H9 (cell line): ENCODE measurements at regions not wholly inside any gene's neighbourhood (a gene's known extent, or its start where the extent isn't known, plus 50 kb on each side); places are given as distances from the start of the nearest gene placed in this dataset.

Experiments used
- DNase-seq: peaks from one replicate; pipeline ENCODE4 v3.0.0-alpha.2; 2017
- H2AFZ ChIP-seq: one replicate; pipeline ENCODE4 v1.6.1; 2013; ENCODE audit warnings: mild to moderate bottlenecking, low read length, control low read depth, moderate library complexity
- H2AK5ac ChIP-seq: 2 replicates; pipeline ENCODE4 v1.6.1; 2013; ENCODE audit warnings: low read length, control low read depth, mixed read lengths; ENCODE audit not compliant: insufficient read length
- H2BK120ac ChIP-seq: one replicate; pipeline ENCODE4 v1.6.1; 2013; ENCODE audit warnings: low read depth, mild to moderate bottlenecking, low read length, control low read depth, inconsistent platforms; ENCODE audit not compliant: poor library complexity, severe bottlenecking
- H2BK12ac ChIP-seq: 2 replicates; pipeline ENCODE4 v1.6.1; 2013; ENCODE audit warnings: low read length, control low read depth, mixed read lengths, low read depth; ENCODE audit not compliant: insufficient read length
- H2BK15ac ChIP-seq: 2 replicates; pipeline ENCODE4 v1.6.1; 2013; ENCODE audit warnings: low read depth, low read length, control low read depth
- H2BK20ac ChIP-seq: one replicate; pipeline ENCODE4 v1.6.1; 2013; ENCODE audit warnings: low read depth, mild to moderate bottlenecking, low read length, control low read depth, inconsistent platforms; ENCODE audit not compliant: poor library complexity, severe bottlenecking
- H2BK5ac ChIP-seq: 2 replicates; pipeline ENCODE4 v1.6.1; 2013; ENCODE audit warnings: low read length, control low read depth, mixed read lengths; ENCODE audit not compliant: insufficient read length
- H3K14ac ChIP-seq: 2 replicates; pipeline ENCODE4 v1.6.1; 2013; ENCODE audit warnings: low read length, control low read depth; ENCODE audit not compliant: insufficient read depth
- H3K18ac ChIP-seq: 2 replicates; pipeline ENCODE4 v1.6.1; 2013; ENCODE audit warnings: low read depth, mild to moderate bottlenecking, mixed read lengths, low read length, control low read depth; ENCODE audit not compliant: insufficient read length
- H3K23ac ChIP-seq: 2 replicates; pipeline ENCODE4 v1.6.1; 2013; ENCODE audit warnings: low read length, control low read depth, mixed read lengths, low read depth; ENCODE audit not compliant: insufficient read length
- H3K23me2 ChIP-seq: 2 replicates; pipeline ENCODE4 v1.6.1; 2013; ENCODE audit warnings: low read depth, mild to moderate bottlenecking, mixed read lengths, low read length, control low read depth; ENCODE audit not compliant: insufficient read length, poor library complexity, severe bottlenecking
- H3K27ac ChIP-seq: 2 replicates; pipeline ENCODE4 v1.5.1; 2013; ENCODE audit warnings: low read length, control low read depth, mixed read lengths, low read depth; ENCODE audit not compliant: insufficient read length
- H3K27me3 ChIP-seq: 2 replicates; pipeline ENCODE4 v1.6.1; 2013; ENCODE audit warnings: low read length, control low read depth, inconsistent platforms; ENCODE audit not compliant: insufficient read depth
- H3K4ac ChIP-seq: 2 replicates; pipeline ENCODE4 v1.6.1; 2013; ENCODE audit warnings: low read depth, mild to moderate bottlenecking, control low read depth, inconsistent platforms, low read length, moderate library complexity
- H3K4me1 ChIP-seq: 2 replicates; pipeline ENCODE4 v1.6.1; 2013; ENCODE audit warnings: low read length, control low read depth, inconsistent platforms; ENCODE audit not compliant: insufficient read depth
- H3K4me2 ChIP-seq: 2 replicates; pipeline ENCODE4 v1.6.1; 2013; ENCODE audit warnings: low read length, control low read depth, mixed read lengths; ENCODE audit not compliant: insufficient read length, insufficient read depth
- H3K56ac ChIP-seq: 2 replicates; pipeline ENCODE4 v1.6.1; 2013; ENCODE audit warnings: low read depth, mild to moderate bottlenecking, mixed read lengths, low read length, control low read depth; ENCODE audit not compliant: insufficient read length
- H3K79me1 ChIP-seq: 2 replicates; pipeline ENCODE4 v1.6.1; 2013; ENCODE audit warnings: low read depth, mild to moderate bottlenecking, moderate library complexity, low read length, control low read depth, inconsistent platforms; ENCODE audit not compliant: insufficient read depth, poor library complexity, severe bottlenecking
- H3K79me2 ChIP-seq: 2 replicates; pipeline ENCODE4 v1.6.1; 2013; ENCODE audit warnings: low read length, control low read depth, inconsistent platforms; ENCODE audit not compliant: insufficient read depth
- H3K9ac ChIP-seq: 2 replicates; pipeline ENCODE4 v1.6.1; 2013; ENCODE audit warnings: low read length, control low read depth, mixed read lengths; ENCODE audit not compliant: insufficient read length; ENCODE audit errors: extremely low read depth
- H3K9me3 ChIP-seq: one replicate; pipeline ENCODE4 v1.6.1; 2013; ENCODE audit warnings: low read depth, low read length, inconsistent platforms; ENCODE audit not compliant: control insufficient read depth
- H3T11ph ChIP-seq: one replicate; pipeline ENCODE4 v1.6.1; 2013; ENCODE audit warnings: mild to moderate bottlenecking, low read length, control low read depth, inconsistent platforms
- H4K20me1 ChIP-seq: one replicate; pipeline ENCODE4 v1.6.1; 2013; ENCODE audit not compliant: control insufficient read depth, insufficient read length, insufficient read depth
- H4K5ac ChIP-seq: 2 replicates; pipeline ENCODE4 v1.6.1; 2013; ENCODE audit warnings: low read depth, mild to moderate bottlenecking, mixed read lengths, low read length, control low read depth; ENCODE audit not compliant: insufficient read length
- H4K8ac ChIP-seq: replicated peaks from 2 replicates; pipeline ENCODE4 v1.6.1; 2013; ENCODE audit warnings: low read length, control low read depth, mixed read lengths, low read depth; ENCODE audit not compliant: insufficient read length
- H4K91ac ChIP-seq: 2 replicates; pipeline ENCODE4 v1.6.1; 2013; ENCODE audit warnings: low read depth, mild to moderate bottlenecking, moderate library complexity, mixed read lengths, low read length, control low read depth; ENCODE audit not compliant: insufficient read length
- H3K27ac Mint-ChIP-seq, 3 experiments: 2 replicates in 2 of 3; 3 replicates in 1 of 3; pipeline ENCODE4 v1.8.0; 2020 to 2021; ENCODE audit warnings: mixed read lengths in 3 of 3, mild to moderate bottlenecking in 1 of 3, moderate library complexity in 1 of 3
- H3K27me3 Mint-ChIP-seq: 2 replicates; pipeline ENCODE4 v1.8.0; 2021; ENCODE audit warnings: low read depth, mild to moderate bottlenecking, moderate library complexity, mixed read lengths
- H3K36me3 Mint-ChIP-seq, 3 experiments: 2 replicates in 2 of 3; 3 replicates in 1 of 3; pipeline ENCODE4 v1.8.0; 2020 to 2021; ENCODE audit warnings: low read depth in 3 of 3, mixed read lengths in 3 of 3; ENCODE audit not compliant: insufficient read depth in 1 of 3
- H3K4me1 Mint-ChIP-seq, 2 experiments: 2 replicates each; pipeline ENCODE4 v1.8.0; 2020; ENCODE audit warnings: mixed read lengths in 2 of 2
- H3K4me3 Mint-ChIP-seq, 2 experiments: 2 replicates in 1 of 2; 3 replicates in 1 of 2; pipeline ENCODE4 v1.8.0; 2020 to 2021; ENCODE audit warnings: mild to moderate bottlenecking in 2 of 2, mixed read lengths in 2 of 2, moderate library complexity in 1 of 2
- H3K9me3 Mint-ChIP-seq, 2 experiments: 2 replicates in 1 of 2; 3 replicates in 1 of 2; pipeline ENCODE4 v1.8.0; 2020; ENCODE audit warnings: mild to moderate bottlenecking in 2 of 2, mixed read lengths in 2 of 2, moderate library complexity in 1 of 2
- WGBS: extraction: QIAGEN DNeasy Blood & Tissue Kit; methylation state at CpG from one replicate; pipeline ENCODE4 v1.1.7; 2013; ENCODE audit warnings: missing lambda C conversion rate, low lambda C conversion rate, mixed read lengths; ENCODE audit not compliant: insufficient read length; ENCODE audit errors: extremely low coverage; 5-methylcytosine and 5-hydroxymethylcytosine counted together
- TF ChIP-seq, protein P1 (sequence below): fragments of 200-600 bp; sonication (generic); conservative IDR thresholded peaks from 3 replicates; pipeline ENCODE4 v1.8.0; 2021; ENCODE audit warnings: antibody characterized with exemption, mild to moderate bottlenecking

DNA sequence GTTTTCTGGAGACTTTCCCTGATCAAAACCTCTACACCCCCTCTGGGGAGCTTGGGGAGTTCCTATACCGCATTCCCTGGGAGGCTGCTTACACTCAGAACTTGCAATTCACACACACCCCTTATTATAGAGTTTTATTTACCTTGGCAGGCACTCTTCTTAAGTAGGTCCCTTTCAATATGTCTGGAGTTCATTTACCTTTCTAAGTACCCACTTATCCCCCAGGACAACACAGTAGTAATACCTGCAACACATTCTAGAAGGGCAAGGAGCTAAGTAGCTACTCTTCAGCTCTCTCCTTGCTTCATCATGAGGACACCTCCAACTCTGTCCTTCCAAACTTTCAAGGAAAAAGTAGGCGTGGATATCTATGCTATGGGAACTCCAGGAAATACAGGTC, 127.8 kb upstream of the ANO3 start:
- Mint-ChIP-seq H3K9me3 (no peaks in the 10 kb centered on the region), H3K27me3 (no peaks in the 10 kb centered on the region), H3K36me3 (no peaks in the 10 kb centered on the region), H3K27ac (no peak overlapping the region), H3K4me1 (no peaks in the 10 kb centered on the region), H3K4me3 (no peak overlapping the region)
- Histone ChIP-seq H2BK12ac (no peak overlapping the region), H3K79me1 (no peaks in the 10 kb centered on the region), H3K14ac (no peak overlapping the region), H3K4me1 (no peaks in the 10 kb centered on the region), H2BK15ac (no peak overlapping the region), H3K9ac (no peak overlapping the region), H4K91ac (no peak overlapping the region), H2AFZ (no peak overlapping the region), H4K8ac (no peak overlapping the region), H2BK120ac (no peak overlapping the region), H3K23ac (no peak overlapping the region), H3K9me3 (no peaks in the 10 kb centered on the region), H3K4ac (no peak overlapping the region), H3K4me2 (no peak overlapping the region), H3K27me3 (no peaks in the 10 kb centered on the region), H4K5ac (no peak overlapping the region), H2BK5ac (no peak overlapping the region), H3K23me2 (no peaks in the 10 kb centered on the region), H3T11ph (no peak overlapping the region), H3K56ac (no peak overlapping the region), H2AK5ac (no peak overlapping the region), H2BK20ac (no peak overlapping the region), H4K20me1 (no peaks in the 10 kb centered on the region), H3K18ac (no peak overlapping the region), H3K79me2 (no peaks in the 10 kb centered on the region), H3K27ac (no peak overlapping the region)
- DNase-seq = no peak
- WGBS = no CpG with 5 or more reads among the region's 2 CpGs
- TF ChIP-seq, protein P1, sequence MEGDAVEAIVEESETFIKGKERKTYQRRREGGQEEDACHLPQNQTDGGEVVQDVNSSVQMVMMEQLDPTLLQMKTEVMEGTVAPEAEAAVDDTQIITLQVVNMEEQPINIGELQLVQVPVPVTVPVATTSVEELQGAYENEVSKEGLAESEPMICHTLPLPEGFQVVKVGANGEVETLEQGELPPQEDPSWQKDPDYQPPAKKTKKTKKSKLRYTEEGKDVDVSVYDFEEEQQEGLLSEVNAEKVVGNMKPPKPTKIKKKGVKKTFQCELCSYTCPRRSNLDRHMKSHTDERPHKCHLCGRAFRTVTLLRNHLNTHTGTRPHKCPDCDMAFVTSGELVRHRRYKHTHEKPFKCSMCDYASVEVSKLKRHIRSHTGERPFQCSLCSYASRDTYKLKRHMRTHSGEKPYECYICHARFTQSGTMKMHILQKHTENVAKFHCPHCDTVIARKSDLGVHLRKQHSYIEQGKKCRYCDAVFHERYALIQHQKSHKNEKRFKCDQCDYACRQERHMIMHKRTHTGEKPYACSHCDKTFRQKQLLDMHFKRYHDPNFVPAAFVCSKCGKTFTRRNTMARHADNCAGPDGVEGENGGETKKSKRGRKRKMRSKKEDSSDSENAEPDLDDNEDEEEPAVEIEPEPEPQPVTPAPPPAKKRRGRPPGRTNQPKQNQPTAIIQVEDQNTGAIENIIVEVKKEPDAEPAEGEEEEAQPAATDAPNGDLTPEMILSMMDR = no peak
